ENCODE measurements at regions not wholly inside any gene's neighbourhood (a gene's known extent, or its start where the extent isn't known, plus 50 kb on each side); places are given as distances from the start of the nearest gene placed in this dataset.

GRCh38 chr1:36573445-36573844, 90.7 kb upstream of the CSF3R start:
- ATAC-seq (ENCODE audit: low read depth) (no peak), DNase-seq (no peak)
- no peak overlapping the region for H3K4me3 ChIP-seq (ENCODE audit: control extremely low read depth in 1 of 5, extremely low read depth in 1 of 5, insufficient read depth in 1 of 5, low read depth in 2 of 5, low read length in 4 of 5)
- no peaks in the 10 kb centered on the region for H3K36me3 ChIP-seq (replicated peaks in 1 of 2; ENCODE audit: control extremely low read depth in 1 of 2, control insufficient read depth in 1 of 2, extremely low read depth in 1 of 2, insufficient read depth in 2 of 2, low read length in 1 of 2)
- intact Hi-C loops (cut with micrococcal nuclease) = no loop called here
- no peaks in the 10 kb centered on the region for H3K79me2 ChIP-seq (ENCODE audit: control insufficient read depth, insufficient read depth, low read length)
- 50% methylated on average over 5 of the region's 6 CpGs for WGBS (ENCODE audit: insufficient coverage)
- peaks cover 0 to 21% (median 2%) of the 10 kb centered on the region in 4 experiments for H3K27me3 ChIP-seq (replicated peaks in 1 of 4; ENCODE audit: control extremely low read depth in 1 of 4, control insufficient read depth in 3 of 4, insufficient read depth in 4 of 4, low read length in 3 of 4)
- H3K9me3 ChIP-seq (ENCODE audit: control extremely low read depth in 1 of 3, control insufficient read depth in 2 of 3, insufficient read depth in 1 of 3, low read length in 2 of 3) = no peaks in the 10 kb centered on the region
- H3K4me3 Mint-ChIP-seq = no peak overlapping the region
- no peak overlapping the region for H3K4me2 ChIP-seq (replicated peaks; ENCODE audit: low read depth, low read length, poor library complexity, severe bottlenecking)
- H3K9me3 Mint-ChIP-seq (ENCODE audit: insufficient read depth) = no peaks in the 10 kb centered on the region
- H3K4me1 Mint-ChIP-seq = no peaks in the 10 kb centered on the region
- peaks cover 24% of the 10 kb centered on the region for H3K27me3 Mint-ChIP-seq
- H2AFZ ChIP-seq (ENCODE audit: insufficient read depth, low read depth, low read length, poor library complexity, severe bottlenecking) = no peak overlapping the region
- ChIA-PET CTCF (interaction anchor here (0.7 to 5.5 kb wide), 2 partner anchors 751 to 860 kb away, joined by 3 to 46 read pairs; no protein-coding TSS in a partner anchor), POLR2A (no interaction called here)
- TF ChIP-seq CTCF (IDR thresholded peaks at IDR 0.05) (no peak), EZH2 (IDR thresholded peaks at IDR 0.05; ENCODE audit: borderline replicate concordance, insufficient read depth, low read depth, low read length, poor library complexity, severe bottlenecking) (no peak)
- H4K20me1 ChIP-seq (ENCODE audit: control insufficient read depth, insufficient read depth, low read length, poor library complexity, severe bottlenecking) = no peaks in the 10 kb centered on the region
- no peak overlapping the region for H3K27ac ChIP-seq (ENCODE audit: low read length in 2 of 2)
- no peak overlapping the region for H3K9ac ChIP-seq (ENCODE audit: low read length)
- H3K27ac Mint-ChIP-seq = no peak overlapping the region
- H3K4me1 ChIP-seq (ENCODE audit: control insufficient read depth in 2 of 2, insufficient read depth in 2 of 2, low read length in 2 of 2) = no peaks in the 10 kb centered on the region

- intact Hi-C loops (cut with micrococcal nuclease) = no loop called here
- ATAC-seq (ENCODE audit: low read depth) = no peak
- POLR2A ChIA-PET = no interaction called here
Measured at GRCh38 chr1:36572906-36573305, 90.2 kb upstream of the CSF3R start.

More at GRCh38 chr1:36572906-36573305, 90.2 kb upstream of the CSF3R start:
- H3K36me3 ChIP-seq (replicated peaks in 1 of 2; ENCODE audit: control extremely low read depth in 1 of 2, control insufficient read depth in 1 of 2, extremely low read depth in 1 of 2, insufficient read depth in 2 of 2, low read length in 1 of 2) = no peaks in the 10 kb centered on the region
- H3K4me3 Mint-ChIP-seq = no peak overlapping the region
- no peaks in the 10 kb centered on the region for H3K4me1 ChIP-seq (ENCODE audit: control insufficient read depth in 2 of 2, insufficient read depth in 2 of 2, low read length in 2 of 2)
- H3K4me3 ChIP-seq (ENCODE audit: control extremely low read depth in 1 of 5, extremely low read depth in 1 of 5, insufficient read depth in 1 of 5, low read depth in 2 of 5, low read length in 4 of 5) = no peak overlapping the region
- CTCF ChIA-PET = interaction anchor here (0.7 to 5.5 kb wide), 4 partner anchors 8 to 861 kb away, joined by 3 to 46 read pairs (median 4); no protein-coding TSS in a partner anchor
- TF ChIP-seq CTCF (IDR thresholded peaks at IDR 0.05) (no peak), EZH2 (IDR thresholded peaks at IDR 0.05; ENCODE audit: borderline replicate concordance, insufficient read depth, low read depth, low read length, poor library complexity, severe bottlenecking) (no peak)
- DNase-seq = no peak
- H3K4me2 ChIP-seq (replicated peaks; ENCODE audit: low read depth, low read length, poor library complexity, severe bottlenecking) = no peak overlapping the region
- H3K27ac ChIP-seq (ENCODE audit: low read length in 2 of 2) = no peak overlapping the region
- peaks cover 0 to 21% (median 2%) of the 10 kb centered on the region in 4 experiments for H3K27me3 ChIP-seq (replicated peaks in 1 of 4; ENCODE audit: control extremely low read depth in 1 of 4, control insufficient read depth in 3 of 4, insufficient read depth in 4 of 4, low read length in 3 of 4)
- no peaks in the 10 kb centered on the region for H4K20me1 ChIP-seq (ENCODE audit: control insufficient read depth, insufficient read depth, low read length, poor library complexity, severe bottlenecking)
- H3K9ac ChIP-seq (ENCODE audit: low read length) = no peak overlapping the region
- no peaks in the 10 kb centered on the region for H3K79me2 ChIP-seq (ENCODE audit: control insufficient read depth, insufficient read depth, low read length)
- H2AFZ ChIP-seq (ENCODE audit: insufficient read depth, low read depth, low read length, poor library complexity, severe bottlenecking) = no peak overlapping the region
- H3K9me3 Mint-ChIP-seq (ENCODE audit: insufficient read depth) = no peaks in the 10 kb centered on the region
- WGBS (ENCODE audit: insufficient coverage) = 39% methylated on average over 7 of the region's 11 CpGs
- H3K27me3 Mint-ChIP-seq = peaks cover 24% of the 10 kb centered on the region
- H3K27ac Mint-ChIP-seq = no peak overlapping the region
- no peaks in the 10 kb centered on the region for H3K9me3 ChIP-seq (ENCODE audit: control extremely low read depth in 1 of 3, control insufficient read depth in 2 of 3, insufficient read depth in 1 of 3, low read length in 2 of 3)
- no peaks in the 10 kb centered on the region for H3K4me1 Mint-ChIP-seq

Data from B cell (primary cell).